Stimulated activated memory B cell treated with anti-CD40 and anti-IgM and Interleukin-4, amounts not matched to agents 10 μg/mL and 1 μg/mL and 100 μg/mL, for 72 hours (primary cell): ENCODE measurements at regions not wholly inside any gene's neighbourhood (a gene's known extent, or its start where the extent isn't known, plus 50 kb on each side); places are given as distances from the start of the nearest gene placed in this dataset.
A peak's percentile ranks its signal among the peaks of the same experiment; 100 is the strongest.

Experiments used
- ATAC-seq: fragments of 150-1000 bp; cut with Tn5 transposase; 2 replicates; pipeline ENCODE4 v1.10.0; 2021
- H3K27ac Mint-ChIP-seq: one replicate; pipeline ENCODE4 v1.8.0; 2022; ENCODE audit warnings: mild to moderate bottlenecking, mixed read lengths
- H3K27me3 Mint-ChIP-seq: one replicate; pipeline ENCODE4 v1.8.0; 2022; ENCODE audit warnings: mixed read lengths
- H3K36me3 Mint-ChIP-seq: one replicate; pipeline ENCODE4 v1.8.0; 2022; ENCODE audit warnings: mixed read lengths
- H3K4me1 Mint-ChIP-seq: one replicate; pipeline ENCODE4 v1.8.0; 2022; ENCODE audit warnings: mixed read lengths
- H3K4me3 Mint-ChIP-seq: one replicate; pipeline ENCODE4 v1.8.0; 2022; ENCODE audit warnings: mild to moderate bottlenecking, moderate library complexity, mixed read lengths
- H3K9me3 Mint-ChIP-seq: one replicate; pipeline ENCODE4 v1.8.0; 2022; ENCODE audit warnings: mixed read lengths

DNA sequence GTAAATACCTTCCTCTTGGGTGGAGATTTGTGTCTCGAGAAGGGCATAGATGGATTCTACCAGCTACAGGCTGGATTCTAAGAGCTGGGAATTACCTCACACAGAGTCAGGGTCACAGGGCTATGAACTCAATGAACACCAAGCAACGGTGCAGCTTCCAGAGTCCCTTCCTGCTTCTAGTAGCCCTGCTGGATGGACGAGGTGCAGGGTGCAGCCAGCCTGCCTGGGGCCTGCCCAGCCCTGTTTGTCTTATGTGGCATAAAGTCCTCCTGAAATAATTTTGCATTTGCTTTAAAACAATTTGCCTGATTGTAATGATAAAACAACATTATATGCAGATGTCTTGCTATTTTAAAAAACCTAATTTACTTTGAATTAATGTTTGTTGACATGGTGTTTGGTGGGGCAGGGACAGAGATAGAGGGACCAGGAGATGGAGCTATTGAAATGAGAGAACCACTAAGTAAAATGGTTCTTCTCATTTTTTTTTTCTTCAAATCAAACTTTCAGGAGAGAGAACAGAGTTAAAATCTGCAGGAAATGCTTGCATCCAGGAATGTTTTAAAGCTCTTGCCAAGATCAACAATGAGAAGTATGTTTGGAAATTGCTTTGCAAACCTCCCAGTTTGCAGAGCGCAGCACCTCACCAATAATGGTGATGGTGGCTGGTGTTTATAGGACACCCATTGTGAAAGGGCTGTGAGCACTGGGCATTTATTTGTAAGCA, 305.4 kb upstream of the PODXL start:
- Mint-ChIP-seq H3K4me1 (no peaks in the 10 kb centered on the region), H3K36me3 (no peaks in the 10 kb centered on the region), H3K4me3 (no peak overlapping the region), H3K9me3 (no peaks in the 10 kb centered on the region), H3K27me3 (peaks cover 9% of the 10 kb centered on the region), H3K27ac (no peak overlapping the region)
- ATAC-seq, result no peak

DNA sequence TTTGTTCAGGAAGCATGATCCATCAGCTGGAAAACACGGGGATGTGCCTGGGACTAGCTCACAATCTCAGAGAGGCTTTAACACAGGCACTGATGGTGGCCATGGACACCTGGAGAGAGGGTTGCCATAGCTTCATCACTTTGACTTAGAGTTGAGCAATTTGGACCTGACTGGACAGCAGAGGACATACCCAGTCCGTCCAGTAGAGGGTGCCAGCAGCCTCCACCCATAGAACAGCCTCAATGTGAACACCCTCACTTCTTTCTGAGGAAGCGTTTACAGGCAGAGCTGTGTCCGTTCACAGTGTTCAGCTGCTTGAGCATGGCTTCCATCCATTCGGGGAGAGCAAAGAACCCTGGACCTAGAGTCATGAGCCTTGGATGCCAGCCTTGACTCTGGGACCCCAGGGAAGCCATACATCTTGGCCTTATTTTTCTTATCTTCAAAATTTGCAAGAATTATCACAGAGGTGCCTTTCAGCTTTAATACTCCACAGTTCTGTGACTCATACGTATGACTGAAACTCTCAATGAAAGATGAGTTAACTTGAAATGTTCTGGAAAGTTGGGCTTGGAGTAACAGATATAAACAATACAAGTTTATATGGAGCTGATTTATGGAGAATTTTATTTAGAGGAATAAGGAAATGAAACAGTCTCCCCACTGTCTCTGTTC, 302.9 kb upstream of the PODXL start:
- ATAC-seq, result peak; percentile 69
- H3K9me3 Mint-ChIP-seq, result peaks cover 12% of the 10 kb centered on the region
- H3K36me3 Mint-ChIP-seq, result no peaks in the 10 kb centered on the region
- no peak overlapping the region for H3K27ac Mint-ChIP-seq
- H3K4me3 Mint-ChIP-seq, result no peak overlapping the region
- H3K27me3 Mint-ChIP-seq, result peaks cover 4% of the 10 kb centered on the region
- H3K4me1 Mint-ChIP-seq, result no peaks in the 10 kb centered on the region

GRCh38 chr7:131858611-131859010, 302.2 kb upstream of the PODXL start:
- H3K36me3 Mint-ChIP-seq, result no peaks in the 10 kb centered on the region
- no peak overlapping the region for H3K4me3 Mint-ChIP-seq
- H3K9me3 Mint-ChIP-seq, result peaks cover 12% of the 10 kb centered on the region
- ATAC-seq, result no peak
- H3K27me3 Mint-ChIP-seq, result no peaks in the 10 kb centered on the region
- H3K4me1 Mint-ChIP-seq, result no peaks in the 10 kb centered on the region
- H3K27ac Mint-ChIP-seq, result no peak overlapping the region

DNA sequence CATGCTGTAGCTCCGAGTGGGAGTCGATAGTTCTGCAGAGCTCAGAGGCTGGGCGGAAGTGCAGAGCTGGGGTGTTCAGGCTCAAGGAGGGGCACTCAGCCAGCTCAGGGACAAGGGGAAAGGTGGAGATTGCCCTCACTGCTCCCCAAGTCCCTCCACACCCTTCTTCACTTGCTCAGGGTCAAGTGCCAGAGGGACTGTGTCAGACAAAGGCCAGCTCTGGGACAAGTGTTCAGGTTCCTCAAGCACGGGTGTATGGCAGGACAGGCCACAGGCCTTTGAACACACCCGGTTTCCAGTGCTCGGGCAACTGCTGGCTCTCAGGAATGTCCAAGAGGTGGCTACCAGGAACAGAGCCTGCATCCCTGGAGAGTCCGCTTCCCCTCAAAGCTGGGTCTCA, 293.0 kb upstream of the PODXL start:
- H3K4me1 Mint-ChIP-seq, result no peaks in the 10 kb centered on the region
- H3K9me3 Mint-ChIP-seq, result peaks cover 4% of the 10 kb centered on the region
- H3K27me3 Mint-ChIP-seq, result peaks cover 20% of the 10 kb centered on the region
- peak; percentile 9 for ATAC-seq
- H3K27ac Mint-ChIP-seq, result no peak overlapping the region
- no peak overlapping the region for H3K4me3 Mint-ChIP-seq
- H3K36me3 Mint-ChIP-seq, result no peaks in the 10 kb centered on the region

GRCh38 chr7:131848033-131848432, 291.6 kb upstream of the PODXL start:
- Mint-ChIP-seq H3K4me3 (no peak overlapping the region), H3K4me1 (no peaks in the 10 kb centered on the region), H3K27ac (no peak overlapping the region), H3K36me3 (no peaks in the 10 kb centered on the region), H3K9me3 (peaks cover 2% of the 10 kb centered on the region), H3K27me3 (peaks cover 20% of the 10 kb centered on the region)
- no peak for ATAC-seq

DNA sequence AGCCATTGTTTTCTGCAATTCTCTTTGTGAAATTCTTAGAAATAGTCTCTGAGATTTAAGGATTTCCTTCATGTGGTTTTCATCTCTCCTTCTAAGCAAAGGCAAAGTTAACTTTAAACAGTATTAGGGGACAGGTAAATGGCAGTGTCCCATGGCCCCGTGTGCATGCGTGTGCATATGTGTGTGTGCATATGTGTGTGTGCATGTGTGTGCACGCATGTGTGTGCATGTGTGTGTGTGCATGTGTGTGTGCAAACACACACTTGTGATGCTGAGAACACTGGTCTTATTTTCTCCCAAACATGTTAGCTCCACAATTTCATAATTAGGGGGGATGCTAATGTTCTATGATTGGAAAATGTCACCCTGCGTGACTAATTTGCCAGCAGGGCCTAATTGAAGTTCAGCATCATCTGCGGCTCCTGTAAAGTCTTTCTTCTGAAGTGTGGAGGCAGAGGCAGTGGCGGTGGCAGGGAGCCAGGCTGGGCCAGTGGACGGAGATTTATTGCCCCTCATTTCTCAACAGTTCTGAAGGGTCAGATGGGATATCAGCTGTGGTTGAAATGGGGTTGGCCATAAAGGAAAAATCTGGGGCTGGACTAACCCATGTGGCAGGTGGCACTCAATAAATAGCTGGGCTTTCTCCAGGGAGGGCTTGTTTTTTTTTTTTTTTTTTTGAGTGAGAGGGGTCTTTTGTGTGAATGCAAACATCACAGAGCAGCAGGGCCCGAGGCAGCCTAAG, 289.3 kb upstream of the PODXL start:
- Mint-ChIP-seq H3K9me3 (peaks cover 2% of the 10 kb centered on the region), H3K4me3 (no peak overlapping the region), H3K27me3 (peaks cover 20% of the 10 kb centered on the region), H3K36me3 (no peaks in the 10 kb centered on the region), H3K4me1 (no peaks in the 10 kb centered on the region), H3K27ac (no peak overlapping the region)
- no peak for ATAC-seq

GRCh38 chr7:131844369-131844768, 287.9 kb upstream of the PODXL start:
- no peaks in the 10 kb centered on the region for H3K4me1 Mint-ChIP-seq
- no peak for ATAC-seq
- H3K4me3 Mint-ChIP-seq, result no peak overlapping the region
- no peaks in the 10 kb centered on the region for H3K36me3 Mint-ChIP-seq
- no peak overlapping the region for H3K27ac Mint-ChIP-seq
- H3K9me3 Mint-ChIP-seq, result peaks cover 2% of the 10 kb centered on the region
- H3K27me3 Mint-ChIP-seq, result peaks cover 28% of the 10 kb centered on the region

GRCh38 chr7:131843898-131844331, 287.5 kb upstream of the PODXL start:
- H3K27me3 Mint-ChIP-seq, result peaks cover 24% of the 10 kb centered on the region
- ATAC-seq, result no peak

GRCh38 chr7:131839967-131840690, 283.7 kb upstream of the PODXL start:
- Mint-ChIP-seq H3K27me3 (peaks cover 8% of the 10 kb centered on the region), H3K4me1 (no peaks in the 10 kb centered on the region), H3K27ac (no peak overlapping the region), H3K36me3 (no peaks in the 10 kb centered on the region), H3K9me3 (no peaks in the 10 kb centered on the region), H3K4me3 (no peak overlapping the region)
- ATAC-seq, result no peak

More at GRCh38 chr7:131843898-131844331, 287.5 kb upstream of the PODXL start:
- Mint-ChIP-seq H3K9me3 (peaks cover 2% of the 10 kb centered on the region), H3K4me3 (no peak overlapping the region), H3K4me1 (no peaks in the 10 kb centered on the region), H3K27ac (no peak overlapping the region), H3K36me3 (no peaks in the 10 kb centered on the region)

- no peak overlapping the region for H3K4me3 Mint-ChIP-seq
- no peak for ATAC-seq
- H3K4me1 Mint-ChIP-seq, result no peaks in the 10 kb centered on the region
- H3K27me3 Mint-ChIP-seq, result peaks cover 24% of the 10 kb centered on the region
- H3K36me3 Mint-ChIP-seq, result no peaks in the 10 kb centered on the region
- no peaks in the 10 kb centered on the region for H3K9me3 Mint-ChIP-seq
- no peak overlapping the region for H3K27ac Mint-ChIP-seq
Measured at GRCh38 chr7:131836733-131837132, 280.3 kb upstream of the PODXL start.

DNA sequence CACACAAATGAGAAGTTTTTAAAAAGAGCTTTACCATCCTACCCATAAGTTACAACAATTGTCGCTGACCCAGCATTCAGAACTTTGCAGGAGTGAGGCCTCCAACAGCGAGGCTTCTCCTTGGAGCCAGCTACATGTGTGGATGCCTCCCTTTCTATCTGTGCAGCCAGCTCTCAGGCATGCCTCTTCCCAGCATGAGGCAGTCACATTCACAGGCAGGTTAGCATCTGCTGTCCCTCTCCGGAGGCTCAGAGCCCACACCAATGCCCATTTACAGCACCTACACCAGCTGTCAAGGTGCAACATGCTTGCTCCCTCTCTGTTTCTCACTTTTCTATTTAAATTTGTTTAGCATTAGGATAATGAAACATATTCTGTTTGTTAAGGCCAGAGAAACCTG, 278.7 kb upstream of the PODXL start:
- Mint-ChIP-seq H3K27ac (no peak overlapping the region), H3K36me3 (no peaks in the 10 kb centered on the region), H3K4me1 (no peaks in the 10 kb centered on the region), H3K4me3 (no peak overlapping the region), H3K27me3 (peaks cover 28% of the 10 kb centered on the region), H3K9me3 (no peaks in the 10 kb centered on the region)
- no peak for ATAC-seq

DNA sequence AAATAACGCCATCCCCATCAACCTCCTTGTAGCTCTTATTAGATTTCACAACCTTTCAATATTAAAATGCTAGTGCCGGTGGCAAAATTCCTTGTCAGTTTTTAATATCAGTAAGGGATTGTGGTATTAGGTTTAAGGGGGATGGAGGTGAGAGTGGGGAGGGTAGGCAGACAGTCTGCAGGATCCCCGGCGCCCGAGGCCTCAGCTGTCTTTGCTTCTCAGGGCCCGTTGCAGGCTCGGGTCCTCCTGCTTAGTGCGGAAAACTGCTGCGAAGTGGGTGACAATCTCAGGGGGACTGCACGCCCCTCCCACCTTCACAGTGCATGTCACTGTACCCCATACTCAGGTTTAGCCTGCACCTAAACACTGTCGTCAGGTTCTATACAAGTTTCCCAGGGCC, 274.3 kb upstream of the PODXL start:
- no peak overlapping the region for H3K4me3 Mint-ChIP-seq
- H3K27ac Mint-ChIP-seq, result no peak overlapping the region
- H3K27me3 Mint-ChIP-seq, result peaks cover 43% of the 10 kb centered on the region
- ATAC-seq, result no peak
- H3K36me3 Mint-ChIP-seq, result no peaks in the 10 kb centered on the region
- H3K4me1 Mint-ChIP-seq, result no peaks in the 10 kb centered on the region
- H3K9me3 Mint-ChIP-seq, result peaks cover 2% of the 10 kb centered on the region

DNA sequence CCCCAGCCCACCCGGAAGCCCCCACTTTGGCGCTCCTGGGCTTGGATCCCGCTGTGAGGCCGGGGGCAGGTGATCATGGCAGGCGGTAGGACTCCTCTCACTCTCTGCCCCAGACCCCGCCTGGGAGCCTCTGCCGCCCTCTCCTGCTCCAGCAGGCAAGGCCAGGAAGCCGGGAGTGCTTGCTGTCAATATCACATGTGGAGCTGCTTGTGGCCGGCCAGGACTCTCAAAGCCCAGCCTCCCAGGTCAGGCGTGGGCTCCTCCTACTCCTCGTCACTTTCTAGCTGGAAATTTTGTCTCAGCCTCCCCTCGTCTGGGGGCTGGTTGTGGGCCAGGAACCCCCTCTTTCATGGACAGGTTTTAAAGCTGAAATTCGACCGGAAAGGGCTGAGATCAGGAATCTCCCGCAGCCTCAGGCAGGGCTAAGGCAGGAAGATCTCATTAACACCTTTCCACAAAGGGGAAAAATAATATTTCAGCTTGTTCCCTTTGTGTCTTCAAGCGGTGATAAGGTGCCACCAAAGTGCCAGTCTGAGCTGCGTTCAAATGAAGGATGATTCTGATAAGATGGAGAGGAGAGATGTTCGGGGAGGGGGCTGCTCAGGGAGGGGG, 273.6 kb upstream of the PODXL start:
- H3K27me3 Mint-ChIP-seq, result peaks cover 43% of the 10 kb centered on the region
- no peaks in the 10 kb centered on the region for H3K4me1 Mint-ChIP-seq
- no peak for ATAC-seq
- H3K27ac Mint-ChIP-seq, result no peak overlapping the region
- peaks cover 2% of the 10 kb centered on the region for H3K9me3 Mint-ChIP-seq
- no peaks in the 10 kb centered on the region for H3K36me3 Mint-ChIP-seq
- H3K4me3 Mint-ChIP-seq, result no peak overlapping the region

- H3K27me3 Mint-ChIP-seq, result peaks cover 34% of the 10 kb centered on the region
- H3K4me1 Mint-ChIP-seq, result no peaks in the 10 kb centered on the region
- no peak overlapping the region for H3K27ac Mint-ChIP-seq
- ATAC-seq, result no peak
- no peaks in the 10 kb centered on the region for H3K36me3 Mint-ChIP-seq
- H3K4me3 Mint-ChIP-seq, result no peak overlapping the region
- peaks cover 2% of the 10 kb centered on the region for H3K9me3 Mint-ChIP-seq
Measured at GRCh38 chr7:131827421-131827820, 271.0 kb upstream of the PODXL start.

- Mint-ChIP-seq H3K36me3 (no peaks in the 10 kb centered on the region), H3K4me1 (no peaks in the 10 kb centered on the region), H3K9me3 (peaks cover 2% of the 10 kb centered on the region), H3K27ac (no peak overlapping the region), H3K4me3 (no peak overlapping the region), H3K27me3 (peaks cover 29% of the 10 kb centered on the region)
- no peak for ATAC-seq
Measured at GRCh38 chr7:131826960-131827359, 270.5 kb upstream of the PODXL start.
